ENCODE measurements at regions not wholly inside any gene's neighbourhood (a gene's known extent, or its start where the extent isn't known, plus 50 kb on each side); places are given as distances from the start of the nearest gene placed in this dataset.
"Not testable (repeated sequence)": the region's sequence is repeated elsewhere in the genome, so short reads cannot be mapped to it uniquely, and the experiment has no call there.

GRCh38 chr9:86586144-86586494, 231.9 kb upstream of the TUT7 start:
- in situ Hi-C loops (cut with HindIII; ENCODE audit: low pct_unique_long_range_greater_than_20kb, low sequenced_read_pairs): no loop called here
- DNase-seq (ENCODE audit: low read depth in 1 of 2, low spot score in 1 of 2): no peak
- no peak for TF ChIP-seq JUND (IDR thresholded peaks at IDR 0.05; ENCODE audit: low read depth)

- in situ Hi-C loops (cut with HindIII; ENCODE audit: low pct_unique_long_range_greater_than_20kb, low sequenced_read_pairs): no loop called here
- DNase-seq (ENCODE audit: low read depth in 1 of 2, low spot score in 1 of 2): no peak
- no peak for TF ChIP-seq JUND (IDR thresholded peaks at IDR 0.05; ENCODE audit: low read depth)
Measured at GRCh38 chr9:86585422-86586143, 231.4 kb upstream of the TUT7 start.

GRCh38 chr9:86580688-86581087, 226.5 kb upstream of the TUT7 start:
- in situ Hi-C loops (cut with HindIII; ENCODE audit: low pct_unique_long_range_greater_than_20kb, low sequenced_read_pairs): no loop called here
- DNase-seq (ENCODE audit: low read depth in 1 of 2, low spot score in 1 of 2): no peak
- no peak for TF ChIP-seq JUND (IDR thresholded peaks at IDR 0.05; ENCODE audit: low read depth)

GRCh38 chr9:86578722-86579121, 224.5 kb upstream of the TUT7 start:
- TF ChIP-seq JUND (IDR thresholded peaks at IDR 0.05; ENCODE audit: low read depth): no peak
- in situ Hi-C loops (cut with HindIII; ENCODE audit: low pct_unique_long_range_greater_than_20kb, low sequenced_read_pairs): no loop called here
- DNase-seq (ENCODE audit: low read depth in 1 of 2, low spot score in 1 of 2): no peak

- DNase-seq (ENCODE audit: low read depth in 1 of 2, low spot score in 1 of 2): no peak
- in situ Hi-C loops (cut with HindIII; ENCODE audit: low pct_unique_long_range_greater_than_20kb, low sequenced_read_pairs): no loop called here
- TF ChIP-seq JUND (IDR thresholded peaks at IDR 0.05; ENCODE audit: low read depth): no peak
Measured at GRCh38 chr9:86577420-86578333, 223.5 kb upstream of the TUT7 start.

GRCh38 chr9:86575825-86576525, 221.8 kb upstream of the TUT7 start:
- in situ Hi-C loops (cut with HindIII; ENCODE audit: low pct_unique_long_range_greater_than_20kb, low sequenced_read_pairs): no loop called here
- TF ChIP-seq JUND (IDR thresholded peaks at IDR 0.05; ENCODE audit: low read depth): no peak
- no peak for DNase-seq (ENCODE audit: low read depth in 1 of 2, low spot score in 1 of 2)

GRCh38 chr9:86575137-86575536, 220.9 kb upstream of the TUT7 start:
- in situ Hi-C loops (cut with HindIII; ENCODE audit: low pct_unique_long_range_greater_than_20kb, low sequenced_read_pairs): no loop called here
- no peak for DNase-seq (ENCODE audit: low read depth in 1 of 2, low spot score in 1 of 2)
- TF ChIP-seq JUND (IDR thresholded peaks at IDR 0.05; ENCODE audit: low read depth): no peak

- DNase-seq (ENCODE audit: low read depth in 1 of 2, low spot score in 1 of 2): no peak
- in situ Hi-C loops (cut with HindIII; ENCODE audit: low pct_unique_long_range_greater_than_20kb, low sequenced_read_pairs): no loop called here
- no peak for TF ChIP-seq JUND (IDR thresholded peaks at IDR 0.05; ENCODE audit: low read depth)
Measured at GRCh38 chr9:86573886-86574285, 219.7 kb upstream of the TUT7 start.

GRCh38 chr9:86572904-86573303, 218.7 kb upstream of the TUT7 start:
- DNase-seq (ENCODE audit: low read depth in 1 of 2, low spot score in 1 of 2): no peak
- in situ Hi-C loops (cut with HindIII; ENCODE audit: low pct_unique_long_range_greater_than_20kb, low sequenced_read_pairs): no loop called here
- TF ChIP-seq JUND (IDR thresholded peaks at IDR 0.05; ENCODE audit: low read depth): no peak

- DNase-seq (ENCODE audit: low read depth in 1 of 2, low spot score in 1 of 2); in situ Hi-C loops (cut with HindIII; ENCODE audit: low pct_unique_long_range_greater_than_20kb, low sequenced_read_pairs): not testable (repeated sequence)
Measured at GRCh38 chr9:86565603-86566002, 211.4 kb upstream of the TUT7 start.

GRCh38 chr9:86563936-86564335, 209.7 kb upstream of the TUT7 start:
- in situ Hi-C loops (cut with HindIII; ENCODE audit: low pct_unique_long_range_greater_than_20kb, low sequenced_read_pairs): no loop called here
- no peak for DNase-seq (ENCODE audit: low read depth in 1 of 2, low spot score in 1 of 2)
- TF ChIP-seq JUND (IDR thresholded peaks at IDR 0.05; ENCODE audit: low read depth): no peak

- DNase-seq (ENCODE audit: low read depth in 1 of 2, low spot score in 1 of 2): no peak
- TF ChIP-seq JUND (IDR thresholded peaks at IDR 0.05; ENCODE audit: low read depth): no peak
- in situ Hi-C loops (cut with HindIII; ENCODE audit: low pct_unique_long_range_greater_than_20kb, low sequenced_read_pairs): no loop called here
Measured at GRCh38 chr9:86563350-86563749, 209.1 kb upstream of the TUT7 start.

- no peak for TF ChIP-seq JUND (IDR thresholded peaks at IDR 0.05; ENCODE audit: low read depth)
- in situ Hi-C loops (cut with HindIII; ENCODE audit: low pct_unique_long_range_greater_than_20kb, low sequenced_read_pairs): no loop called here
Measured at GRCh38 chr9:86562691-86563090, 208.5 kb upstream of the TUT7 start.

More at GRCh38 chr9:86562691-86563090, 208.5 kb upstream of the TUT7 start:
- DNase-seq (ENCODE audit: low read depth in 1 of 2, low spot score in 1 of 2): no peak

Data from T47D (cell line).